Bronchial epithelial cell (primary cell): ENCODE measurements at regions not wholly inside any gene's neighbourhood (a gene's known extent, or its start where the extent isn't known, plus 50 kb on each side); places are given as distances from the start of the nearest gene placed in this dataset.

Experiments used
- DNase-seq: peaks from one replicate; pipeline ENCODE4 v3.0.0-alpha.2; 2010; ENCODE audit warnings: low read depth
- FAIRE-seq: peaks from 2 replicates; lab custom pipeline; 2011; peaks lifted over from hg19 to GRCh38; lab: Jason Lieb, UNC
- H3K27me3 ChIP-seq: 2 replicates; pipeline ENCODE4 v1.5.1; 2011; ENCODE audit warnings: low read length; ENCODE audit not compliant: control insufficient read depth, insufficient read depth
- H3K36me3 ChIP-seq: 2 replicates; pipeline ENCODE4 v1.5.1; 2011; ENCODE audit warnings: low read length; ENCODE audit not compliant: control insufficient read depth, insufficient read depth
- H3K4me3 ChIP-seq: 2 replicates; pipeline ENCODE4 v1.5.1; 2011; ENCODE audit warnings: mild to moderate bottlenecking, low read depth, low read length, control low read depth
- CTCF ChIP-seq: IDR thresholded peaks from 2 replicates; pipeline ENCODE4 v1.5.1; 2011; ENCODE audit warnings: mild to moderate bottlenecking, moderate library complexity, low read length, control low read depth, inconsistent platforms; ENCODE audit not compliant: insufficient read depth, severe bottlenecking

DNA sequence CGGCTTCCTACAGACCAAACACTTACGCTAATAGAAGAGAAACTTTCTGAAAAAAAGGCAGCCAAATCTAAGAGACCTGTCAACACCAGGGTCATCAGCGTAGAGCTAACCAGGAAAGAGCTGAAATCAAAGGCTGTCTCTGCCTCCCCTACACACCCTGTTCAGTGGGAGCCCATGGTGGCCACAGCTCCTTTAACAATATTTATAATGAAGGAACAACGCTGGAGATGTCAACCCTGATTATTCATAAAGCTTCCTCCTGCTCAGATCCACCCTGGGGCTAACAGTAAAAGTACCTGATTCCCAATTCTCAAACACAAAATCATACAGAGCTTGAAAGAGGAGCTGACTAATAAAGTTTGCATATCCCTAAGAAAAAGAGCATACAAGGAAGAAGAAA, 133.7 kb downstream of the ANXA2 start:
- Histone ChIP-seq H3K27me3 (peaks cover 7% of the 10 kb centered on the region), H3K36me3 (no peaks in the 10 kb centered on the region), H3K4me3 (no peak overlapping the region)
- FAIRE-seq (no peak), DNase-seq (no peak)
- no peak for TF ChIP-seq CTCF

GRCh38 chr15:60264566-60264965, 133.2 kb downstream of the ANXA2 start:
- Histone ChIP-seq H3K4me3 (no peak overlapping the region), H3K36me3 (no peaks in the 10 kb centered on the region), H3K27me3 (peaks cover 7% of the 10 kb centered on the region)
- no peak for TF ChIP-seq CTCF
- no peak for FAIRE-seq
- no peak for DNase-seq

- TF ChIP-seq CTCF = no peak
- peaks cover 7% of the 10 kb centered on the region for H3K27me3 ChIP-seq
- FAIRE-seq (no peak), DNase-seq (no peak)
- H3K36me3 ChIP-seq = no peaks in the 10 kb centered on the region
- H3K4me3 ChIP-seq = no peak overlapping the region
Observed at GRCh38 chr15:60265057-60265456, 132.7 kb downstream of the ANXA2 start.

DNA sequence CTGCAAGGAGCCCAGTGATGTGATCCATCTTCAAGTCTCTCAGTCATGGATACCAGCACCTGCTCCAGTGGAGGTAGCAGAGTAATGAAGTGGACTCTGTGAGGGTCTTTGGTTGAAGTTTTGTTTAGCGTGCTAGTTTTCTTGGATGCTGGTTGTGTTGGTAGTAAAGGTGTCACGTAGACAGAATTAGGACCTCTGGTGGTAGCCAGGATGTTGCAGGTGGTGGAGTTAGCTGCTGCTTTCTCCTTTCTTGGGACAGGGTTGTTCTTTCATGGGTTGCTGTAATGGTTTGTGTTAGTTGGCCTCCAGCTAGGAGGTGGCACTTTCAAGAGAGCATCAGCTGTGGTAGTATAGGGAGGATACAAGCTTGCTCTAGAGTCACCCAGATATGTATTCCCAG, 125.2 kb downstream of the ANXA2 start:
- DNase-seq (no peak), FAIRE-seq (peak; percentile 64)
- no peak for TF ChIP-seq CTCF
- Histone ChIP-seq H3K4me3 (no peak overlapping the region), H3K27me3 (no peaks in the 10 kb centered on the region), H3K36me3 (no peaks in the 10 kb centered on the region)

- FAIRE-seq (no peak), DNase-seq (no peak)
Observed at GRCh38 chr15:60275624-60276023, 122.2 kb downstream of the ANXA2 start.

More at GRCh38 chr15:60275624-60276023, 122.2 kb downstream of the ANXA2 start:
- TF ChIP-seq CTCF = no peak
- Histone ChIP-seq H3K27me3 (no peaks in the 10 kb centered on the region), H3K4me3 (no peak overlapping the region), H3K36me3 (no peaks in the 10 kb centered on the region)
